NCI-H510A treated with DMSO at 0.1 percent for 48 hours (cell line): ENCODE measurements at regions not wholly inside any gene's neighbourhood (a gene's known extent, or its start where the extent isn't known, plus 50 kb on each side); places are given as distances from the start of the nearest gene placed in this dataset.
"Not testable (repeated sequence)": the region's sequence is repeated elsewhere in the genome, so short reads cannot be mapped to it uniquely, and the experiment has no call there.

ENCODE experiments used
- DNase-seq: peaks from one replicate; lab custom pipeline; 2025; lab: John Stamatoyannopoulos, UW

- no peak for DNase-seq
Observed at GRCh38 chr20:40856653-40857052, 167.6 kb upstream of the MAFB start.

GRCh38 chr20:40860487-40860902 is 168.1 kb upstream of the TOP1 start:
- DNase-seq: no peak

- no peak for DNase-seq
Observed at GRCh38 chr20:40861427-40862008, 167.1 kb upstream of the TOP1 start.

- DNase-seq: no peak
Observed at GRCh38 chr20:40863355-40863919, 165.2 kb upstream of the TOP1 start.

- no peak for DNase-seq
Observed at GRCh38 chr20:40864470-40864869, 164.2 kb upstream of the TOP1 start.

- DNase-seq: no peak
Observed at GRCh38 chr20:40865095-40865494, 163.5 kb upstream of the TOP1 start.

GRCh38 chr20:40866056-40866455 is 162.6 kb upstream of the TOP1 start:
- DNase-seq: no peak

GRCh38 chr20:40868551-40869217 is 159.9 kb upstream of the TOP1 start:
- DNase-seq: no peak

GRCh38 chr20:40869218-40870147 is 159.1 kb upstream of the TOP1 start:
- DNase-seq: no peak

GRCh38 chr20:40875116-40876085 is 153.2 kb upstream of the TOP1 start:
- no peak for DNase-seq

GRCh38 chr20:40878099-40878498 is 150.5 kb upstream of the TOP1 start:
- DNase-seq: not testable (repeated sequence)

GRCh38 chr20:40880063-40880728 is 148.4 kb upstream of the TOP1 start:
- DNase-seq: no peak

GRCh38 chr20:40880729-40881109 is 147.9 kb upstream of the TOP1 start:
- DNase-seq: no peak

GRCh38 chr20:40882152-40882551 is 146.5 kb upstream of the TOP1 start:
- no peak for DNase-seq

- DNase-seq: no peak
Observed at GRCh38 chr20:40883097-40883496, 145.5 kb upstream of the TOP1 start.

- DNase-seq: no peak
Observed at GRCh38 chr20:40887105-40887504, 141.5 kb upstream of the TOP1 start.

GRCh38 chr20:40889266-40889665 is 139.4 kb upstream of the TOP1 start:
- DNase-seq: not testable (repeated sequence)

GRCh38 chr20:40890181-40890580 is 138.4 kb upstream of the TOP1 start:
- DNase-seq: no peak

GRCh38 chr20:40890635-40891034 is 138.0 kb upstream of the TOP1 start:
- DNase-seq: no peak

GRCh38 chr20:40891351-40891750 is 137.3 kb upstream of the TOP1 start:
- no peak for DNase-seq

GRCh38 chr20:40892642-40893041 is 136.0 kb upstream of the TOP1 start:
- DNase-seq: no peak
